Activated CD8-positive, alpha-beta memory T cell treated with anti-CD3 and anti-CD28 coated beads, Interleukin-2, amount 50 U/mL, for 1 hour (primary cell): ENCODE measurements at regions not wholly inside any gene's neighbourhood (a gene's known extent, or its start where the extent isn't known, plus 50 kb on each side); places are given as distances from the start of the nearest gene placed in this dataset.

Experiments
- DNase-seq: peaks from one replicate; pipeline ENCODE4 v3.0.0-alpha.2; 2020; ENCODE audit errors: extremely low read depth

GRCh38 chr22:48960980-48961660 is 866.6 kb downstream of the BRD1 start:
- DNase-seq = no peak

GRCh38 chr22:48960576-48960975 is 867.1 kb downstream of the BRD1 start:
- no peak for DNase-seq

GRCh38 chr22:48959496-48959895 is 868.2 kb downstream of the BRD1 start:
- DNase-seq = no peak

GRCh38 chr22:48957987-48958321 is 869.7 kb downstream of the BRD1 start:
- no peak for DNase-seq

- DNase-seq = no peak
Observed at GRCh38 chr22:48957311-48957986, 870.2 kb downstream of the BRD1 start.

- no peak for DNase-seq
Observed at GRCh38 chr22:48955351-48956311, 872.0 kb downstream of the BRD1 start.

- no peak for DNase-seq
Observed at GRCh38 chr22:48954781-48955311, 872.8 kb downstream of the BRD1 start.

- no peak for DNase-seq
Observed at GRCh38 chr22:48953830-48954229, 873.8 kb downstream of the BRD1 start.

GRCh38 chr22:48953103-48953720 is 874.5 kb downstream of the BRD1 start:
- no peak for DNase-seq

- no peak for DNase-seq
Observed at GRCh38 chr22:48952256-48953102, 875.2 kb downstream of the BRD1 start.

GRCh38 chr22:48951836-48952235 is 875.8 kb downstream of the BRD1 start:
- no peak for DNase-seq

GRCh38 chr22:48950151-48950915 is 877.3 kb downstream of the BRD1 start:
- no peak for DNase-seq

GRCh38 chr22:48949375-48950149 is 878.1 kb downstream of the BRD1 start:
- no peak for DNase-seq

GRCh38 chr22:48948575-48949170 is 879.0 kb downstream of the BRD1 start:
- no peak for DNase-seq

- no peak for DNase-seq
Observed at GRCh38 chr22:48947636-48948035, 880.0 kb downstream of the BRD1 start.

GRCh38 chr22:48945621-48946458 is 881.8 kb downstream of the BRD1 start:
- DNase-seq = no peak

GRCh38 chr22:48944751-48945620 is 882.7 kb downstream of the BRD1 start:
- no peak for DNase-seq
